ENCODE measurements at regions not wholly inside any gene's neighbourhood (a gene's known extent, or its start where the extent isn't known, plus 50 kb on each side); places are given as distances from the start of the nearest gene placed in this dataset.

DNA sequence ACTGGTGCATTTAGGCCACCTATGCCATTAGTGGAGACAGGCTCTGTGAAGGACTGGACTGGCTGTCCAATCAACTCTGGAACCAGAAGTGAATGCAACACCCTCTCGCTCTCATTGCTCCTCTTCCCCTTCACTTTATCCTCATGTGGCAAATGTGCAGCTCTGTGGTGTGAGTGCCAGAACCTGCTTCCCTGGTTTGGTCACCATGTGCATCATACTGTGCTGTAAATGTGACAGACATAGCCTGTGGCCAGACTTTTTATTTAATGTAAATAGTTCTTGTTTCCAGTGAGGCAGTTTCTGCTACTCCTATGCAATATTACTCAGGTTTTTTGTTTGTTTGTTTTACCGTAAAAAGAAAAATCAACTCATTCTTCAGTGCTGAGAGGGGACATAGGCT, 73.0 kb upstream of the PPP1R9A start:
- no peaks in the 10 kb centered on the region for H3K27me3 ChIP-seq (replicated peaks in 1 of 4; ENCODE audit: control insufficient read depth in 3 of 4, extremely low read depth in 1 of 4, insufficient read depth in 3 of 4, low read length in 3 of 4)
- ChIA-PET CTCF (ENCODE audit: partially characterized antibody) (interaction anchor here (1.0 kb wide), 1 partner anchor 8 kb away, joined by 3 read pairs; no protein-coding TSS in a partner anchor), POLR2A (ENCODE audit: partially characterized antibody) (no interaction called here)
- H3K9me3 ChIP-seq (ENCODE audit: insufficient read depth in 2 of 2, low read depth in 1 of 2, low read length in 1 of 2), result peaks cover 0 to 7% of the 10 kb centered on the region in 2 experiments; a peak in 3 of 4 replicates
- no peak for DNase-seq (ENCODE audit: low read depth in 1 of 2, low spot score in 2 of 2)
- H4K91ac ChIP-seq (replicated peaks; ENCODE audit: insufficient read length, low read length), result no peak overlapping the region
- no peak overlapping the region for H3K27ac ChIP-seq (ENCODE audit: low read depth, low read length)
- no peaks in the 10 kb centered on the region for H3K4me1 ChIP-seq (replicated peaks in 1 of 4; ENCODE audit: control insufficient read depth in 3 of 4, insufficient read depth in 4 of 4, low read length in 3 of 4)
- no peak overlapping the region for H2AFZ ChIP-seq (ENCODE audit: low read length)
- no peak overlapping the region for H2BK5ac ChIP-seq (ENCODE audit: low read depth, low read length)
- 88% methylated on average over 2 of the region's 2 CpGs; no CpG with 5 or more reads in 1 of the 2 experiments for WGBS, 2 experiments (ENCODE audit: extremely low coverage in 1 of 2, insufficient coverage in 1 of 2, insufficient read length in 1 of 2, insufficient replicate concordance in 2 of 2, low coverage in 1 of 2, low lambda C conversion rate in 2 of 2, missing lambda C conversion rate in 1 of 2)
- H2BK20ac ChIP-seq (ENCODE audit: low read length), result no peak overlapping the region
- no peaks in the 10 kb centered on the region for H3K23me2 ChIP-seq (ENCODE audit: low read depth, low read length)
- H3K14ac ChIP-seq (ENCODE audit: insufficient read length), result no peak overlapping the region
- no peak overlapping the region for H4K5ac ChIP-seq (ENCODE audit: insufficient read length, low read depth, low read length)
- H3K9ac ChIP-seq (replicated peaks in 1 of 4; ENCODE audit: extremely low read depth in 1 of 4, low read depth in 3 of 4, low read length in 3 of 4), result no peak overlapping the region
- no peak overlapping the region for H3K4me3 ChIP-seq (ENCODE audit: extremely low read depth in 1 of 4, insufficient read depth in 2 of 4, low read depth in 3 of 4, low read length in 4 of 4)
- no peaks in the 10 kb centered on the region for H4K20me1 ChIP-seq (replicated peaks in 1 of 2; ENCODE audit: control insufficient read depth in 1 of 2, insufficient read depth in 2 of 2, low read length in 2 of 2)
- H2BK12ac ChIP-seq (ENCODE audit: low read depth, low read length), result no peak overlapping the region
- no peak overlapping the region for H4K8ac ChIP-seq (ENCODE audit: extremely low read depth, insufficient read depth, low read length)
- no peaks in the 10 kb centered on the region for H3K36me3 ChIP-seq (ENCODE audit: control insufficient read depth in 2 of 4, insufficient read depth in 4 of 4, low read length in 3 of 4)
- no peak for FAIRE-seq
- no peak overlapping the region for H3K18ac ChIP-seq (ENCODE audit: extremely low read depth, low read length)
- no peak overlapping the region for H3K56ac ChIP-seq (replicated peaks; ENCODE audit: insufficient read length, low read depth, low read length)
- no peak overlapping the region for H2BK120ac ChIP-seq (replicated peaks; ENCODE audit: low read depth, low read length)
- H3K4me2 ChIP-seq (ENCODE audit: insufficient read depth in 1 of 2, low read depth in 2 of 2, low read length in 2 of 2), result no peak overlapping the region
- no peak overlapping the region for H2BK15ac ChIP-seq (ENCODE audit: low read length)
- no peak overlapping the region for H2AK5ac ChIP-seq (ENCODE audit: low read depth, low read length)
- no peak overlapping the region for H3K23ac ChIP-seq (ENCODE audit: insufficient read length)
- H3K79me2 ChIP-seq (ENCODE audit: control insufficient read depth in 1 of 2, insufficient read depth in 2 of 2, low read length in 2 of 2), result no peaks in the 10 kb centered on the region
- no peak overlapping the region for H3K4ac ChIP-seq (replicated peaks; ENCODE audit: insufficient read length, low read depth, low read length)
- no peaks in the 10 kb centered on the region for H3K79me1 ChIP-seq (ENCODE audit: low read depth, low read length)
- TF ChIP-seq CBX8 (IDR thresholded peaks at IDR 0.05; ENCODE audit: borderline replicate concordance, low read depth, low read length) (no peak), EGR1 (IDR thresholded peaks at IDR 0.05; ENCODE audit: borderline replicate concordance, low read depth, low read length) (no peak), POLR2AphosphoS5 (IDR thresholded peaks at IDR 0.05; ENCODE audit: low read depth, low read length) (no peak), E2F6 (IDR thresholded peaks at IDR 0.05) (no peak), CREB1 (IDR thresholded peaks at IDR 0.05) (no peak), SIRT6 (IDR thresholded peaks at IDR 0.05; ENCODE audit: low read length) (no peak), POLR2A (IDR thresholded peaks at IDR 0.05; ENCODE audit: control extremely low read depth in 1 of 2, low read depth in 2 of 2, low read length in 2 of 2) (no peak), SAP30 (IDR thresholded peaks at IDR 0.05; ENCODE audit: insufficient read depth, insufficient replicate concordance, low read length) (no peak), KDM5A (IDR thresholded peaks at IDR 0.05; ENCODE audit: low read length) (no peak), CEBPB (IDR thresholded peaks at IDR 0.05; ENCODE audit: low read depth, low read length) (no peak), KDM4A (IDR thresholded peaks at IDR 0.05; ENCODE audit: low read depth, low read length, severe bottlenecking) (no peak), SIN3A (conservative IDR thresholded peaks at IDR 0.05 in 1 of 2, IDR thresholded peaks at IDR 0.05 in 1 of 2; ENCODE audit: low read depth in 1 of 2, low read length in 2 of 2) (no peak), RAD21 (IDR thresholded peaks at IDR 0.05 in 1 of 2, conservative IDR thresholded peaks at IDR 0.05 in 1 of 2; ENCODE audit: low read depth in 2 of 2, low read length in 2 of 2) (no peak), EZH2 (IDR thresholded peaks at IDR 0.05; ENCODE audit: low read depth, low read length, severe bottlenecking) (no peak), ASH2L (IDR thresholded peaks at IDR 0.05; ENCODE audit: low read length) (no peak)

All from H1 (cell line).